IMR-90 (cell line): ENCODE measurements at regions not wholly inside any gene's neighbourhood (a gene's known extent, or its start where the extent isn't known, plus 50 kb on each side); places are given as distances from the start of the nearest gene placed in this dataset.

Source experiments
- ATAC-seq: fragments of 200-7000 bp; cut with Tn5 transposase; 2 replicates; pipeline ENCODE4 v1.9.1; 2020; ENCODE audit warnings: low read depth, mild to moderate bottlenecking, moderate library complexity
- BruUV-seq: library from RNA; stranded (reverse); fragments of 400-500 nt; replicated peaks from 2 replicates; lab custom pipeline; 2021; lab: Mats Ljungman, UMichigan
- CTCF ChIA-PET: fragments of 300-600 bp; formaldehyde crosslinking; extraction: SDS; loops from one replicate; lab custom pipeline; 2021; ENCODE audit warnings: antibody characterized with exemption; lab: Yijun Ruan, JAX
- POLR2A ChIA-PET: fragments of 300-600 bp; sonication (Branson Sonifier 250); formaldehyde crosslinking; loops from one replicate; lab custom pipeline; 2022; ENCODE audit warnings: antibody characterized with exemption; ENCODE audit not compliant: unreplicated experiment; lab: Charles Lee
- DNase-seq: peaks from one replicate; pipeline ENCODE4 v3.0.0; 2013
- H2AFZ ChIP-seq: replicated peaks from 2 replicates; pipeline ENCODE3; 2013; ENCODE audit warnings: low read length, mild to moderate bottlenecking; ENCODE audit not compliant: poor library complexity
- H2AK5ac ChIP-seq: 2 replicates; pipeline ENCODE4 v1.6.1; 2013; ENCODE audit warnings: low read depth, low read length, inconsistent platforms
- H2AK9ac ChIP-seq: replicated peaks from 2 replicates; pipeline ENCODE3; 2013; ENCODE audit warnings: mild to moderate bottlenecking, low read depth, low read length, moderate library complexity; ENCODE audit not compliant: poor library complexity
- H2BK120ac ChIP-seq: 2 replicates; pipeline ENCODE4 v1.6.1; 2013; ENCODE audit warnings: low read depth, low read length, inconsistent platforms
- H2BK15ac ChIP-seq: 3 replicates; pipeline ENCODE4 v1.6.1; 2013; ENCODE audit warnings: low read depth, low read length, inconsistent platforms
- H2BK20ac ChIP-seq: 2 replicates; pipeline ENCODE4 v1.6.1; 2013; ENCODE audit warnings: low read depth, mild to moderate bottlenecking, inconsistent platforms, low read length, moderate library complexity
- H2BK5ac ChIP-seq: 2 replicates; pipeline ENCODE4 v1.6.1; 2013; ENCODE audit warnings: mild to moderate bottlenecking, low read depth, low read length, inconsistent platforms; ENCODE audit not compliant: poor library complexity, severe bottlenecking
- H3K14ac ChIP-seq: replicated peaks from 2 replicates; pipeline ENCODE4 v1.6.1; 2013; ENCODE audit warnings: low read depth, low read length, inconsistent platforms
- H3K18ac ChIP-seq: 2 replicates; pipeline ENCODE4 v1.6.1; 2013; ENCODE audit warnings: low read depth, low read length, control low read depth
- H3K23ac ChIP-seq: 2 replicates; pipeline ENCODE4 v1.6.1; 2013; ENCODE audit warnings: low read depth, low read length, inconsistent platforms
- H3K27ac ChIP-seq: 2 replicates; pipeline ENCODE4 v1.5.1; 2013; ENCODE audit warnings: mild to moderate bottlenecking, control low read depth, low read length; ENCODE audit not compliant: insufficient read depth
- H3K27me3 ChIP-seq: 2 replicates; pipeline ENCODE4 v1.6.1; 2013; ENCODE audit warnings: low read length; ENCODE audit not compliant: control insufficient read depth, insufficient read depth
- H3K36me3 ChIP-seq: 2 replicates; pipeline ENCODE4 v1.6.1; 2013; ENCODE audit warnings: low read length, mixed read lengths; ENCODE audit not compliant: control insufficient read depth, insufficient read depth
- H3K4ac ChIP-seq: 2 replicates; pipeline ENCODE4 v1.6.1; 2013; ENCODE audit warnings: low read depth, low read length, inconsistent platforms
- H3K4me1 ChIP-seq: 2 replicates; pipeline ENCODE4 v1.6.1; 2013; ENCODE audit warnings: low read length, mixed read lengths; ENCODE audit not compliant: control insufficient read depth, insufficient read depth
- H3K4me2 ChIP-seq: 2 replicates; pipeline ENCODE4 v1.6.1; 2013; ENCODE audit warnings: low read depth, mild to moderate bottlenecking, control low read depth, low read length, moderate library complexity
- H3K4me3 ChIP-seq: 2 replicates; pipeline ENCODE4 v1.5.1; 2013; ENCODE audit warnings: low read depth, mild to moderate bottlenecking, control low read depth, low read length, moderate library complexity; ENCODE audit not compliant: insufficient read depth
- H3K56ac ChIP-seq: 2 replicates; pipeline ENCODE4 v1.6.1; 2013; ENCODE audit warnings: low read length, inconsistent platforms; ENCODE audit not compliant: insufficient read depth; ENCODE audit errors: extremely low read depth
- H3K79me1 ChIP-seq, 2 experiments: 2 replicates each; pipeline ENCODE4 v1.6.1; 2013; ENCODE audit warnings: low read length in 2 of 2, inconsistent platforms in 1 of 2, low read depth in 1 of 2
- H3K9ac ChIP-seq: 2 replicates; pipeline ENCODE4 v1.6.1; 2013; ENCODE audit warnings: low read depth, low read length, control low read depth
- H3K9me1 ChIP-seq: 2 replicates; pipeline ENCODE4 v1.6.1; 2013; ENCODE audit warnings: low read length, inconsistent platforms; ENCODE audit not compliant: insufficient read depth
- H3K9me3 ChIP-seq: 2 replicates; pipeline ENCODE4 v1.6.1; 2013; ENCODE audit warnings: low read length; ENCODE audit not compliant: control insufficient read depth, insufficient read depth
- H4K20me1 ChIP-seq: 2 replicates; pipeline ENCODE4 v1.6.1; 2013; ENCODE audit warnings: low read length, inconsistent platforms; ENCODE audit not compliant: insufficient read depth
- H4K5ac ChIP-seq: 2 replicates; pipeline ENCODE4 v1.6.1; 2013; ENCODE audit warnings: mild to moderate bottlenecking, low read depth, low read length, control low read depth
- H4K8ac ChIP-seq, 2 experiments: 2 replicates each; pipeline ENCODE4 v1.6.1; 2013; ENCODE audit warnings: low read depth in 2 of 2, low read length in 2 of 2, control low read depth in 1 of 2, inconsistent platforms in 1 of 2
- H4K91ac ChIP-seq: 2 replicates; pipeline ENCODE4 v1.6.1; 2013; ENCODE audit warnings: low read depth, low read length, inconsistent platforms; ENCODE audit not compliant: insufficient read depth
- BHLHE40 ChIP-seq: fragments of 150-350 bp; IDR thresholded peaks from 2 replicates; pipeline ENCODE4 v1.6.1; 2016; ENCODE audit warnings: mild to moderate bottlenecking, low read depth, low read length
- CEBPB ChIP-seq: IDR thresholded peaks from 2 replicates; pipeline ENCODE4 v1.6.1; 2012; ENCODE audit warnings: low read depth, low read length, improper control_type of control experiment
- CHD1 ChIP-seq: IDR thresholded peaks from 2 replicates; pipeline ENCODE4 v1.6.1; 2012; ENCODE audit warnings: low read depth, low read length, improper control_type of control experiment
- ELK1 ChIP-seq: fragments of 150-350 bp; IDR thresholded peaks from 2 replicates; pipeline ENCODE4 v1.6.1; 2016; ENCODE audit warnings: low read depth, mild to moderate bottlenecking, low read length, moderate library complexity, borderline replicate concordance
- FOS ChIP-seq: fragments of 150-350 bp; IDR thresholded peaks from 2 replicates; pipeline ENCODE4 v1.6.1; 2016; ENCODE audit warnings: low read depth, low read length
- MAFK ChIP-seq: IDR thresholded peaks from 2 replicates; pipeline ENCODE4 v1.6.1; 2012; ENCODE audit warnings: low read depth, low read length, improper control_type of control experiment
- MAZ ChIP-seq: IDR thresholded peaks from 2 replicates; pipeline ENCODE4 v1.6.1; 2012; ENCODE audit warnings: low read depth, mild to moderate bottlenecking, low read length, improper control_type of control experiment, moderate library complexity, borderline replicate concordance
- MXI1 ChIP-seq: IDR thresholded peaks from 2 replicates; pipeline ENCODE4 v1.6.1; 2012; ENCODE audit warnings: low read depth, mild to moderate bottlenecking, low read length, moderate library complexity, borderline replicate concordance
- NFE2L2 ChIP-seq: fragments of 150-350 bp; IDR thresholded peaks from 2 replicates; pipeline ENCODE4 v1.6.1; 2016; ENCODE audit warnings: low read depth, mild to moderate bottlenecking, low read length
- POLR2A ChIP-seq: IDR thresholded peaks from 2 replicates; pipeline ENCODE4 v1.6.1; 2012; ENCODE audit warnings: mild to moderate bottlenecking, low read depth, low read length
- RAD21 ChIP-seq: IDR thresholded peaks from 2 replicates; pipeline ENCODE4 v1.6.1; 2012; ENCODE audit warnings: low read length, improper control_type of control experiment
- RCOR1 ChIP-seq: IDR thresholded peaks from 2 replicates; pipeline ENCODE4 v1.6.1; 2012; ENCODE audit warnings: mild to moderate bottlenecking, low read length, improper control_type of control experiment; ENCODE audit not compliant: insufficient replicate concordance
- RFX5 ChIP-seq: IDR thresholded peaks from 2 replicates; pipeline ENCODE4 v1.8.0; 2012; ENCODE audit warnings: low read depth, mild to moderate bottlenecking, low read length, moderate library complexity
- SMC3 ChIP-seq: fragments of 150-350 bp; IDR thresholded peaks from 2 replicates; pipeline ENCODE4 v1.6.1; 2016; ENCODE audit warnings: low read depth, mild to moderate bottlenecking, antibody characterized with exemption, low read length, moderate library complexity
- USF2 ChIP-seq: fragments of 150-350 bp; IDR thresholded peaks from 2 replicates; pipeline ENCODE4 v1.6.1; 2017; ENCODE audit warnings: mild to moderate bottlenecking, antibody characterized with exemption, low read length, low read depth
- WGBS, 2 experiments: methylation state at CpG; one replicate each; pipeline versions ENCODE4 v1.1.5 to v1.1.7; 2013; ENCODE audit warnings: missing lambda C conversion rate in 2 of 2; ENCODE audit not compliant: insufficient read length in 1 of 2; ENCODE audit errors: extremely low coverage in 2 of 2; 5-methylcytosine and 5-hydroxymethylcytosine counted together
- dilution Hi-C: fragments of 300-500 bp; cut with HindIII; formaldehyde crosslinking; loops from one replicate; pipeline ENCODE4 v1.14.3; 2018; ENCODE audit warnings: low sequenced_read_pairs; ENCODE audit not compliant: unreplicated experiment
- in situ Hi-C: fragments of 300-500 bp; cut with MboI; formaldehyde crosslinking; loops from 3 replicates; pipeline ENCODE4 v1.14.3; 2019; ENCODE audit warnings: low sequenced_read_pairs, inconsistent platforms, mixed read lengths
- intact Hi-C: fragments of 100-400 bp; cut with micrococcal nuclease; formaldehyde crosslinking; loops from 2 replicates; pipeline ENCODE4 v1.10.0; 2022
- TF ChIP-seq, protein P1 (sequence below): conservative IDR thresholded peaks from 2 replicates; pipeline ENCODE4 v1.5.1; 2012; ENCODE audit warnings: mild to moderate bottlenecking, low read depth, low read length, improper control_type of control experiment

DNA sequence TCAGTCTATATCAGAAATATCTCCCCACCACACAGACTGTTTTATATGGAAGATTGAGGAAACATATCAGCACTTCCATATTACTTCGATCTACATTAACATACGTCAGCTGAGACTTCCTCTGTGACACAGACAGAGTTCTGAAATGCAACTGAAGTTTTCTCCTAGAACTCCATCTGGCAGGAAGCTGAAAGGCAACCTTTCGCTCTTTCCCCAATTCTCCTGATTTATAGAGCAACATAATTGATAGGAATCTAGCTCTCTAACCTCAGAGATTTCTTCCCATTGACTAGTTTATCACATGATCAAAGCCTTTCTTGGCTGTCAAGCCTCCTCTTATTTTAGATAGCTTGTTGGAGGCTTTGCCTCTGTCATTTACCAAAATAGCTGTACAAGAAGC is 806.7 kb upstream of the CHAC2 start:
- no peak for DNase-seq
- CTCF ChIA-PET, result no interaction called here

More for the DNA sequence above, 806.7 kb upstream of the CHAC2 start:
- dilution Hi-C loops, result no loop called here
- BruUV-seq, result no TSS peak
- no peaks in the 10 kb centered on the region for H3K36me3 ChIP-seq
- H3K4me2 ChIP-seq, result no peak overlapping the region
- no peak overlapping the region for H3K4ac ChIP-seq
- no peak overlapping the region for H3K56ac ChIP-seq
- H3K4me1 ChIP-seq, result no peaks in the 10 kb centered on the region
- no peaks in the 10 kb centered on the region for H3K9me3 ChIP-seq
- intact Hi-C loops, result no loop called here
- no peak overlapping the region for H2AFZ ChIP-seq
- TF ChIP-seq SMC3 (no peak), CHD1 (no peak), RCOR1 (no peak), MXI1 (no peak), POLR2A (no peak), RAD21 (no peak), BHLHE40 (no peak), CEBPB (no peak), FOS (no peak), NFE2L2 (no peak), MAFK (no peak), MAZ (no peak), USF2 (no peak), RFX5 (no peak), ELK1 (no peak)
- TF ChIP-seq, protein P1, sequence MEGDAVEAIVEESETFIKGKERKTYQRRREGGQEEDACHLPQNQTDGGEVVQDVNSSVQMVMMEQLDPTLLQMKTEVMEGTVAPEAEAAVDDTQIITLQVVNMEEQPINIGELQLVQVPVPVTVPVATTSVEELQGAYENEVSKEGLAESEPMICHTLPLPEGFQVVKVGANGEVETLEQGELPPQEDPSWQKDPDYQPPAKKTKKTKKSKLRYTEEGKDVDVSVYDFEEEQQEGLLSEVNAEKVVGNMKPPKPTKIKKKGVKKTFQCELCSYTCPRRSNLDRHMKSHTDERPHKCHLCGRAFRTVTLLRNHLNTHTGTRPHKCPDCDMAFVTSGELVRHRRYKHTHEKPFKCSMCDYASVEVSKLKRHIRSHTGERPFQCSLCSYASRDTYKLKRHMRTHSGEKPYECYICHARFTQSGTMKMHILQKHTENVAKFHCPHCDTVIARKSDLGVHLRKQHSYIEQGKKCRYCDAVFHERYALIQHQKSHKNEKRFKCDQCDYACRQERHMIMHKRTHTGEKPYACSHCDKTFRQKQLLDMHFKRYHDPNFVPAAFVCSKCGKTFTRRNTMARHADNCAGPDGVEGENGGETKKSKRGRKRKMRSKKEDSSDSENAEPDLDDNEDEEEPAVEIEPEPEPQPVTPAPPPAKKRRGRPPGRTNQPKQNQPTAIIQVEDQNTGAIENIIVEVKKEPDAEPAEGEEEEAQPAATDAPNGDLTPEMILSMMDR, result no peak
- no peaks in the 10 kb centered on the region for H3K9me1 ChIP-seq
- H3K4me3 ChIP-seq, result no peak overlapping the region
- no peak overlapping the region for H4K5ac ChIP-seq
- H3K14ac ChIP-seq, result no peak overlapping the region
- POLR2A ChIA-PET, result no interaction called here
- no peak overlapping the region for H2BK120ac ChIP-seq
- no CpG with 5 or more reads among the region's 3 CpGs for WGBS, 2 experiments
- no peak for ATAC-seq
- no peaks in the 10 kb centered on the region for H4K20me1 ChIP-seq
- no peak overlapping the region for H3K23ac ChIP-seq
- no peak overlapping the region for H4K8ac ChIP-seq
- no peak overlapping the region for H4K91ac ChIP-seq
- H2BK5ac ChIP-seq, result no peak overlapping the region
- no peak overlapping the region for H3K27ac ChIP-seq
- no peak overlapping the region for H2BK20ac ChIP-seq
- in situ Hi-C loops, result no loop called here
- no peak overlapping the region for H3K18ac ChIP-seq
- H3K27me3 ChIP-seq, result no peaks in the 10 kb centered on the region
- H3K79me1 ChIP-seq, result no peaks in the 10 kb centered on the region
- no peak overlapping the region for H2AK5ac ChIP-seq
- H2AK9ac ChIP-seq, result no peak overlapping the region
- H3K9ac ChIP-seq, result no peak overlapping the region
- no peak overlapping the region for H2BK15ac ChIP-seq
